ENCODE measurements at regions not wholly inside any gene's neighbourhood (a gene's known extent, or its start where the extent isn't known, plus 50 kb on each side); places are given as distances from the start of the nearest gene placed in this dataset.

DNA sequence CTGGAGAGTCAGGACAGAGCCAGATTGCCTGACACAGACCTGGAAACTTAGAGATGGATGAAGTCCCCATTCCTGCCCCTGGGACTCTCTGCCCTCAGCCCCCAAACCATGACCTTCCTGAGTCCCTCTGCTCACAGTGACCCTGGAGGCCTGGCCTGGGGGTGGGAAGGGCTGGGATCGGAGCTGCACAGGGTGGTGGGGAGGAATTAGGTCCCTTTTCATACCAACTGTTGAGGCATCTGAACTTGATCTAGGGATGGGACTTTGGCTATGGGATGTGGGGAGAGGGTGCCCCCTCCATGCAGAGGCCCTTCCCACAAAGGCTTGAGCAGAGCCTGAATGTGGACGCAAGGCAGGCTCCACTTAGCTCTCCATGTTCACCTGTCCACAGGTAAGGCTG, 144.1 kb downstream of the MRPL14 start:
- Histone ChIP-seq H3K4me1 (ENCODE audit: control insufficient read depth in 1 of 2, insufficient read depth in 2 of 2, low read length in 2 of 2) (peaks cover 0 to 4% of the 10 kb centered on the region in 2 experiments), H3K9ac (ENCODE audit: low read length) (no peak overlapping the region), H2BK5ac (ENCODE audit: low read depth, low read length, poor library complexity) (no peak overlapping the region), H3K23ac (ENCODE audit: low read length) (no peak overlapping the region), H3K27me3 (ENCODE audit: insufficient read depth, low read length) (no peaks in the 10 kb centered on the region), H2BK120ac (ENCODE audit: insufficient read depth, low read length, poor library complexity) (no peak overlapping the region), H4K8ac (ENCODE audit: low read depth, low read length) (no peak overlapping the region), H4K91ac (ENCODE audit: low read depth, low read length) (no peak overlapping the region), H3K18ac (ENCODE audit: low read length) (no peak overlapping the region), H3K27ac (ENCODE audit: low read depth, low read length) (no peak overlapping the region), H3K4me3 (ENCODE audit: low read depth, low read length) (no peak overlapping the region), H2AFZ (ENCODE audit: insufficient read depth, low read length, poor library complexity) (no peak overlapping the region), H3K4me2 (ENCODE audit: low read length) (no peak overlapping the region), H3K9me3 (ENCODE audit: insufficient read depth, low read depth, low read length) (no peaks in the 10 kb centered on the region), H3K36me3 (ENCODE audit: control insufficient read depth in 1 of 2, insufficient read depth in 2 of 2, low read length in 2 of 2) (no peaks in the 10 kb centered on the region), H3K79me1 (ENCODE audit: low read length) (no peaks in the 10 kb centered on the region), H2AK5ac (ENCODE audit: low read length) (no peak overlapping the region), H3K79me2 (ENCODE audit: control insufficient read depth, insufficient read depth, low read length, poor library complexity) (no peaks in the 10 kb centered on the region), H2BK12ac (ENCODE audit: low read length) (no peak overlapping the region), H3K4ac (ENCODE audit: low read depth, low read length) (no peak overlapping the region), H3K14ac (ENCODE audit: low read length) (no peak overlapping the region), H4K12ac (ENCODE audit: low read depth, low read length) (no peak overlapping the region)
- no peak for DNase-seq
- WGBS (ENCODE audit: extremely low coverage, insufficient coverage, insufficient read length), result no CpG with 5 or more reads among the region's 2 CpGs

DNA sequence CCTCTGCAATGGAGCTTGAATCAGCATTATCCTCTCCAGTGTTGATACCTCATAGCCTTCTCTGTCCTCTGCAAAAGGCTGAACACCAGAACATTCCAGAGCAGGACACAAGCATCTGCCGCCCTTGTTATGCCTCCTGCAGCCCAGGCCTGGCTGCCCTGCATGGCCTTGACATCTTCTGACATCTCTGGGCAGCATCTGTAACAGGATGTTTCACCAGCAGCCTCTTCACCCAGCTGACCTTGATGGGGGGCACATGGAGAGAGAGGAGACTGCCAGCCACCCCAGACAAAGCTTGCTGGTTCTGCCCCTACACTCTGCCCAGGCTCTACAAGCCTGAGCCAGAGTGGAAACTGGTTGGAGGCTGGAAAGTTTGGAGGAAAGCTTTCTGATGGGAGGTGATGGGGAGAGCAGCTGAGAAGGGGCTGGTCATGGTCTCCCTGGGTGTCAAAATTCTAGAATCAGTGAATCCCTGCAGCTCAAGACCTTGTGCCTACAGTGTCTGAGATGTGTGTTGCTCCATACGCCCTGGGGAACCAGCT, 145.1 kb downstream of the MRPL14 start:
- no peak overlapping the region for H3K4ac ChIP-seq (ENCODE audit: low read depth, low read length)
- H3K18ac ChIP-seq (ENCODE audit: low read length), result no peak overlapping the region
- H3K79me1 ChIP-seq (ENCODE audit: low read length), result no peaks in the 10 kb centered on the region
- H2BK120ac ChIP-seq (ENCODE audit: insufficient read depth, low read length, poor library complexity), result no peak overlapping the region
- no peak overlapping the region for H2BK12ac ChIP-seq (ENCODE audit: low read length)
- H3K4me2 ChIP-seq (ENCODE audit: low read length), result no peak overlapping the region
- no peak overlapping the region for H3K23ac ChIP-seq (ENCODE audit: low read length)
- no peak overlapping the region for H4K91ac ChIP-seq (ENCODE audit: low read depth, low read length)
- no peak overlapping the region for H3K14ac ChIP-seq (ENCODE audit: low read length)
- H2AFZ ChIP-seq (ENCODE audit: insufficient read depth, low read length, poor library complexity), result no peak overlapping the region
- no peak overlapping the region for H4K12ac ChIP-seq (ENCODE audit: low read depth, low read length)
- H3K36me3 ChIP-seq (ENCODE audit: control insufficient read depth in 1 of 2, insufficient read depth in 2 of 2, low read length in 2 of 2), result no peaks in the 10 kb centered on the region
- H3K4me1 ChIP-seq (ENCODE audit: control insufficient read depth in 1 of 2, insufficient read depth in 2 of 2, low read length in 2 of 2), result peaks cover 0 to 4% of the 10 kb centered on the region in 2 experiments
- WGBS (ENCODE audit: extremely low coverage, insufficient coverage, insufficient read length), result no CpG with 5 or more reads among the region's 2 CpGs
- H2BK5ac ChIP-seq (ENCODE audit: low read depth, low read length, poor library complexity), result no peak overlapping the region
- no peak for DNase-seq
- no peaks in the 10 kb centered on the region for H3K27me3 ChIP-seq (ENCODE audit: insufficient read depth, low read length)
- no peak overlapping the region for H3K9ac ChIP-seq (ENCODE audit: low read length)
- no peak overlapping the region for H4K8ac ChIP-seq (ENCODE audit: low read depth, low read length)
- no peak overlapping the region for H3K4me3 ChIP-seq (ENCODE audit: low read depth, low read length)
- no peaks in the 10 kb centered on the region for H3K79me2 ChIP-seq (ENCODE audit: control insufficient read depth, insufficient read depth, low read length, poor library complexity)
- no peak overlapping the region for H3K27ac ChIP-seq (ENCODE audit: low read depth, low read length)
- H3K9me3 ChIP-seq (ENCODE audit: insufficient read depth, low read depth, low read length), result no peaks in the 10 kb centered on the region
- no peak overlapping the region for H2AK5ac ChIP-seq (ENCODE audit: low read length)

DNA sequence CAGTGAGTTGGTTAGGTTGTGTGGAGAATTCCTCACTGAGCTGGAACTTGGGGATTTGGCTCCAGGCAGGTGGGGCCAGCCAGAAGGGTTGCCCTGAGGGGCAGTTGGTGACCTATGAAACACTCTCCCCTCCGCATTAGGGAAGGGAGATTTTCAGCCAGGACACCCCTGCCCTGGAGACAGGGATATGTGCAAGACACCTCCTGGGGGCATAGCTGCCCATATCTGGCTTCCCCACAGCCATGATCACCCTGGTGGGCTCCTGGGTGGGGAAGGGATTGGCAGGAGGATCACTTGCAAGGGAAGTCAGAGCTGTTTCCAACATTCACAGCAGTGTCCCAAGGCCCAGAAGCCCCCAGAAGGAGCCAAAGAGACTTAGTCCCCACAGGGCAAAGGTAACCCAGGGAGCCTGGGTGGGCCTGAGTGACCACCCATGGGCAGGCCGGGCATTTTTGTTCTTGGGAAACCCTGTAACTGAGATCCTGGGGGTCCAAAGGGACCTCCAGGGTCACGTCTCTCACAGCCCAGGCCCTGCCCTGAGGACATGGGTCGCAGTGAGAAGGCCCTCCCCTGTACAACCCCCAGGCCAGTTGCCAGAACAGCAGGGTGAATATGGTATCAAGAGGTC, 145.8 kb downstream of the MRPL14 start:
- Histone ChIP-seq H3K4me2 (ENCODE audit: low read length) (no peak overlapping the region), H2BK12ac (ENCODE audit: low read length) (no peak overlapping the region), H3K27ac (ENCODE audit: low read depth, low read length) (no peak overlapping the region), H2AK5ac (ENCODE audit: low read length) (no peak overlapping the region), H3K4me3 (ENCODE audit: low read depth, low read length) (no peak overlapping the region), H2AFZ (ENCODE audit: insufficient read depth, low read length, poor library complexity) (no peak overlapping the region), H3K9me3 (ENCODE audit: insufficient read depth, low read depth, low read length) (no peaks in the 10 kb centered on the region), H3K23ac (ENCODE audit: low read length) (no peak overlapping the region), H4K8ac (ENCODE audit: low read depth, low read length) (no peak overlapping the region), H2BK120ac (ENCODE audit: insufficient read depth, low read length, poor library complexity) (no peak overlapping the region), H2BK5ac (ENCODE audit: low read depth, low read length, poor library complexity) (no peak overlapping the region), H3K14ac (ENCODE audit: low read length) (no peak overlapping the region), H3K79me1 (ENCODE audit: low read length) (no peaks in the 10 kb centered on the region), H4K91ac (ENCODE audit: low read depth, low read length) (no peak overlapping the region), H4K12ac (ENCODE audit: low read depth, low read length) (no peak overlapping the region), H3K79me2 (ENCODE audit: control insufficient read depth, insufficient read depth, low read length, poor library complexity) (no peaks in the 10 kb centered on the region), H3K36me3 (ENCODE audit: control insufficient read depth in 1 of 2, insufficient read depth in 2 of 2, low read length in 2 of 2) (no peaks in the 10 kb centered on the region), H3K4me1 (ENCODE audit: control insufficient read depth in 1 of 2, insufficient read depth in 2 of 2, low read length in 2 of 2) (peaks cover 0 to 4% of the 10 kb centered on the region in 2 experiments), H3K27me3 (ENCODE audit: insufficient read depth, low read length) (no peaks in the 10 kb centered on the region), H3K9ac (ENCODE audit: low read length) (no peak overlapping the region), H3K4ac (ENCODE audit: low read depth, low read length) (no peak overlapping the region), H3K18ac (ENCODE audit: low read length) (no peak overlapping the region)
- no CpG with 5 or more reads among the region's 4 CpGs for WGBS (ENCODE audit: extremely low coverage, insufficient coverage, insufficient read length)
- no peak for DNase-seq

DNA sequence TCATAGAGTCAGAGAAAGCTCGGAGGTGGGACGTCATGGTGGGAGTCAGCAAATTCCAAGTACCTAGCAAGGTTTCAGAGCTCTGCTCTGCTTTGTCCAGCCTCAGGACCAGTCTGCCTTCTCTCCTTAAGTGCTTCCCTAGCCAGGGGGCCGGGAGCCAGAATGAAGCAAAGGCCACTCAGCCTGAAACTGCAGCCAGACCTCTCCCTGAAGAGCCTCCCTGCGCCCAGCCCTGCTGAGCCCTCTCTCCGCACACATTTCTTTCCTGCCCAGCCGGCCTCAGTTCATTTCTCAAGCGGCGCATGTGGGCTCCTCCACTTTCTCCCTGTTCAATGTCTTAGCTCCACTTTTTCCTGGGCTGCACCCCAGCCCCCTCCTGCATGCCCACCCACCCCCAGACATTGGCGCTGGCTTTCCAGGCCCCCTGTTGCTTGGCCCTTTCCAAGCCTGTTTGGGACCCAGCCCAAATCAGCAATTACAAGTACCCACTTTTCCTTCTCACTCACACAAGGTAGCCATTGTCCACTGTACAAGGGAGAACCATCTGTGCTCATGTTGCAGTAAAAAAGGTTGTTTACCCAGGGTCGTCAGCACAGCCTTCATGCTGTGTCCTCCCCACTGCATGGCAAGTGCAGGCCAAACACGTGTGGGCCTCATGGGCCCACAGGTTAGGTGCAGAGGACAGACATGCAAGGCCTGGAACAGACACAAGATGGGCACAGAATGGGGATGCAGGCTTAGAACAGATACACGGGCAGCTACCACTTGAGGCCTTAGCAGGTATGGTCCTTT, 147.1 kb downstream of the MRPL14 start:
- Histone ChIP-seq H3K4me3 (ENCODE audit: low read depth, low read length) (no peak overlapping the region), H2BK12ac (ENCODE audit: low read length) (no peak overlapping the region), H4K91ac (ENCODE audit: low read depth, low read length) (no peak overlapping the region), H3K79me2 (ENCODE audit: control insufficient read depth, insufficient read depth, low read length, poor library complexity) (no peaks in the 10 kb centered on the region), H3K4me2 (ENCODE audit: low read length) (no peak overlapping the region), H3K4ac (ENCODE audit: low read depth, low read length) (no peak overlapping the region), H2AFZ (ENCODE audit: insufficient read depth, low read length, poor library complexity) (no peak overlapping the region), H4K8ac (ENCODE audit: low read depth, low read length) (no peak overlapping the region), H3K4me1 (ENCODE audit: control insufficient read depth in 1 of 2, insufficient read depth in 2 of 2, low read length in 2 of 2) (peaks cover 0 to 4% of the 10 kb centered on the region in 2 experiments), H3K27ac (ENCODE audit: low read depth, low read length) (no peak overlapping the region), H3K9ac (ENCODE audit: low read length) (no peak overlapping the region), H3K23ac (ENCODE audit: low read length) (no peak overlapping the region), H4K12ac (ENCODE audit: low read depth, low read length) (no peak overlapping the region), H3K79me1 (ENCODE audit: low read length) (no peaks in the 10 kb centered on the region), H2BK5ac (ENCODE audit: low read depth, low read length, poor library complexity) (no peak overlapping the region), H2BK120ac (ENCODE audit: insufficient read depth, low read length, poor library complexity) (no peak overlapping the region), H3K27me3 (ENCODE audit: insufficient read depth, low read length) (no peaks in the 10 kb centered on the region), H2AK5ac (ENCODE audit: low read length) (no peak overlapping the region), H3K36me3 (ENCODE audit: control insufficient read depth in 1 of 2, insufficient read depth in 2 of 2, low read length in 2 of 2) (no peaks in the 10 kb centered on the region), H3K9me3 (ENCODE audit: insufficient read depth, low read depth, low read length) (no peaks in the 10 kb centered on the region), H3K14ac (ENCODE audit: low read length) (no peak overlapping the region), H3K18ac (ENCODE audit: low read length) (no peak overlapping the region)
- no peak for DNase-seq
- WGBS (ENCODE audit: extremely low coverage, insufficient coverage, insufficient read length), result no CpG with 5 or more reads among the region's 12 CpGs

Measured in trophoblast cell (in vitro differentiated cells and primary cell).